Naive thymus-derived CD4-positive, alpha-beta T cell (primary cell): ENCODE measurements at regions not wholly inside any gene's neighbourhood (a gene's known extent, or its start where the extent isn't known, plus 50 kb on each side); places are given as distances from the start of the nearest gene placed in this dataset.
"Not testable (repeated sequence)": the region's sequence is repeated elsewhere in the genome, so short reads cannot be mapped to it uniquely, and the experiment has no call there.

Source experiments
- ATAC-seq: fragments of 150-1000 bp; cut with Tn5 transposase; 2 replicates; pipeline ENCODE4 v1.10.0; 2021; ENCODE audit warnings: mild to moderate bottlenecking, moderate library complexity
- CTCF ChIA-PET: fragments of 350-600 bp; sonication (Branson Sonifier 250); formaldehyde crosslinking; loops from one replicate; lab custom pipeline; 2021; ENCODE audit warnings: antibody characterized with exemption; lab: Charles Lee
- POLR2A ChIA-PET: fragments of 350-600 bp; sonication (Branson Sonifier 250); formaldehyde crosslinking; loops from one replicate; lab custom pipeline; 2021; ENCODE audit warnings: antibody characterized with exemption, inconsistent platforms; lab: Charles Lee
- DNase-seq, 9 donors: peaks; one replicate each; pipeline versions ENCODE4 v3.0.0 to v3.0.0-alpha.2; 2020 to 2022; ENCODE audit warnings: mixed read lengths in 1 of 9
- H3K27ac ChIP-seq: one replicate; pipeline ENCODE4 v1.7.0; 2013; ENCODE audit warnings: mild to moderate bottlenecking, low read depth, low read length, moderate library complexity
- H3K27me3 ChIP-seq, 2 donors: one replicate each; pipeline ENCODE4 v1.7.0; 2013; ENCODE audit warnings: low read length in 2 of 2, mild to moderate bottlenecking in 2 of 2, moderate library complexity in 2 of 2; ENCODE audit not compliant: control insufficient read depth in 2 of 2, insufficient read depth in 2 of 2
- H3K36me3 ChIP-seq, 3 experiments: 1 replicate in 2 of 3; 2 replicates in 1 of 3; pipeline ENCODE4 v1.7.0; 2013; ENCODE audit warnings: low read length in 3 of 3, mild to moderate bottlenecking in 3 of 3, moderate library complexity in 1 of 3; ENCODE audit not compliant: insufficient read depth in 3 of 3, control insufficient read depth in 2 of 3
- H3K4me1 ChIP-seq, 2 donors: one replicate each; pipeline ENCODE4 v1.7.0; 2013; ENCODE audit warnings: low read length in 2 of 2, mild to moderate bottlenecking in 2 of 2, moderate library complexity in 1 of 2; ENCODE audit not compliant: control insufficient read depth in 2 of 2, insufficient read depth in 2 of 2
- H3K4me3 ChIP-seq: 2 replicates; pipeline ENCODE4 v1.7.0; 2013; ENCODE audit warnings: mild to moderate bottlenecking, low read length
- H3K9me3 ChIP-seq, 3 experiments: 1 replicate in 2 of 3; 2 replicates in 1 of 3; pipeline ENCODE4 v1.7.0; 2013; ENCODE audit warnings: low read length in 3 of 3; ENCODE audit not compliant: control insufficient read depth in 2 of 3
- H3K27ac Mint-ChIP-seq, 9 donors: one replicate each; pipeline ENCODE4 v1.8.0; 2020 to 2022; ENCODE audit warnings: mixed read lengths in 9 of 9, mild to moderate bottlenecking in 8 of 9, moderate library complexity in 5 of 9, inconsistent platforms in 2 of 9
- H3K27me3 Mint-ChIP-seq, 5 donors: one replicate each; pipeline ENCODE4 v1.8.0; 2021 to 2022; ENCODE audit warnings: mixed read lengths in 5 of 5, mild to moderate bottlenecking in 1 of 5
- H3K36me3 Mint-ChIP-seq, 5 donors: one replicate each; pipeline ENCODE4 v1.8.0; 2020 to 2022; ENCODE audit warnings: mixed read lengths in 5 of 5, mild to moderate bottlenecking in 3 of 5, inconsistent platforms in 1 of 5
- H3K4me1 Mint-ChIP-seq, 7 donors: one replicate each; pipeline ENCODE4 v1.8.0; 2020 to 2022; ENCODE audit warnings: mixed read lengths in 7 of 7, mild to moderate bottlenecking in 3 of 7, inconsistent platforms in 1 of 7
- H3K4me3 Mint-ChIP-seq, 10 donors: one replicate each; pipeline ENCODE4 v1.8.0; 2020 to 2022; ENCODE audit warnings: mild to moderate bottlenecking in 10 of 10, mixed read lengths in 10 of 10, moderate library complexity in 6 of 10, inconsistent platforms in 2 of 10
- H3K9me3 Mint-ChIP-seq, 11 donors: one replicate each; pipeline ENCODE4 v1.8.0; 2020 to 2022; ENCODE audit warnings: mixed read lengths in 11 of 11, mild to moderate bottlenecking in 4 of 11, inconsistent platforms in 1 of 11, moderate library complexity in 1 of 11
- intact Hi-C, 2 donors: fragments of 100-400 bp; cut with micrococcal nuclease; formaldehyde crosslinking; loops; one replicate each; pipeline ENCODE4 v1.15.1; 2023

DNA sequence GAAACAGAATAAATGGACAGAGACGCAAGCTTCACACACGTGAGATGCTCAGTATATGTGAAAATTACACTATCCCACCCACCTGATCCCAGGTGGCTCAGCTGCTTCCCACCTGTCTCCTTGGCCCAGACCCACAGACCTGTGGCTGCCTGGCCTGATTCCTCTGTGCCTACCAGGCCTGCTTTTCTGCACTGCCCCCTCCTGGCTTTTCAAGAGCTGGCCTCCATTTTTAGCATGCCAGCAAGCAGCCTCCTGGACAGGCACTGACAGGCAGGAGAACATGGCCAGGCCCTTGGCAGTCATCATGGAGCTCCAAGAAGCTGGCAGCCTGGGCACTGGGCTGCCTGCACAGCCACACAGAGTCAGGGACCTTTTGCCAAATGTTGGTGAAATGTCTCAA, 79.5 kb upstream of the HMGXB4 start:
- POLR2A ChIA-PET: no interaction called here
- no peaks in the 10 kb centered on the region for H3K36me3 ChIP-seq
- intact Hi-C loops: no loop called here
- H3K27ac ChIP-seq: no peak overlapping the region
- H3K27me3 Mint-ChIP-seq: peaks cover 0 to 47% (median 46%) of the 10 kb centered on the region in 5 donors
- H3K36me3 Mint-ChIP-seq: peaks cover 0 to 10% (median 0%) of the 10 kb centered on the region in 5 donors
- no peak overlapping the region for H3K27ac Mint-ChIP-seq
- H3K27me3 ChIP-seq: no peaks in the 10 kb centered on the region
- ATAC-seq: no peak
- no peak overlapping the region for H3K4me3 Mint-ChIP-seq
- no peak for DNase-seq
- CTCF ChIA-PET: no interaction called here
- peaks cover 0 to 19% (median 4%) of the 10 kb centered on the region in 11 donors for H3K9me3 Mint-ChIP-seq
- no peak overlapping the region for H3K4me3 ChIP-seq
- no peaks in the 10 kb centered on the region for H3K4me1 ChIP-seq
- H3K4me1 Mint-ChIP-seq: no peaks in the 10 kb centered on the region
- H3K9me3 ChIP-seq: no peaks in the 10 kb centered on the region

DNA sequence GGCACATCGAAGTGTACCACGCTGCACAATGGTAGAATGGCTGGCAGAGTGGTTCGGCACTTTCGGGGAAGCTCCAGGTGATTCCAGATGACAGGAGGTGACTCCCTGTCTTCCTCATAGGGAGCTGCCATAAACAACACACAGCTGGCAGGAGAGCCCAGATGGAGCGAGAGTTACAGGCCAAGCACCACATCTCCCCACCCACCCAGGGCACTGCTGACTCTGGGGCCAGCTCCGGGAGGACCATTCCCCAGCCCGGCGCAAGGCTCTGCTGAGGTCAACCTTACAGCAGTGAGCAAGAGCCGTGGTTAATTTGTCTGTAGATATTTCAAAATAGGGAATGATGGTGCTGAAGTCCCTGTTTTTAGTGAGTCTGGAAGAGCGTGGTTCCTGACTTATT, 78.8 kb upstream of the HMGXB4 start:
- peaks cover 0 to 10% (median 0%) of the 10 kb centered on the region in 5 donors for H3K36me3 Mint-ChIP-seq
- no peaks in the 10 kb centered on the region for H3K9me3 ChIP-seq
- H3K4me3 Mint-ChIP-seq: no peak overlapping the region
- peaks cover 0 to 49% (median 47%) of the 10 kb centered on the region in 5 donors for H3K27me3 Mint-ChIP-seq
- no peak overlapping the region for H3K4me3 ChIP-seq
- H3K36me3 ChIP-seq: no peaks in the 10 kb centered on the region
- intact Hi-C loops: no loop called here
- no peaks in the 10 kb centered on the region for H3K27me3 ChIP-seq
- ATAC-seq (no peak), DNase-seq (no peak)
- no peaks in the 10 kb centered on the region for H3K4me1 Mint-ChIP-seq
- CTCF ChIA-PET: no interaction called here
- H3K4me1 ChIP-seq: no peaks in the 10 kb centered on the region
- H3K9me3 Mint-ChIP-seq: peaks cover 0 to 19% (median 4%) of the 10 kb centered on the region in 11 donors
- POLR2A ChIA-PET: no interaction called here
- H3K27ac Mint-ChIP-seq: no peak overlapping the region
- H3K27ac ChIP-seq: no peak overlapping the region

DNA sequence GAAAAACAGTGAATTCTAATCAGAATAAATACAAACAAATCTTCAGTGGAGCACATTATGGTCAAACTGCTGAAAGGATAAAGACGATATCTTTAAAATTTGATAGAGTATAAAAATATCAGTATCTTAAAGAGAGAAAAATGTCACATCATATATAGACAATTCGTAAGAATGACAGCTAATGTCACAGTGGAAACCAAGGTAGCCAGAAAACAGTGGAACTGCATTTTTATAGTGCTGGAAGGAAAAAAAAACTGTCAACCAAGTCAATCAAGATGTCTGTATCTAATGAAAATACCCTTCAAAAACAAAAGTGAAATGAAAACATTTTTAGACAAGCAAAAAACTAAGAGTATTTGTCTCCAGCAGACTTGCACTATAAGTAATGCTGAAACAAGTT, 73.4 kb upstream of the HMGXB4 start:
- ATAC-seq (no peak), DNase-seq (no peak)
- POLR2A ChIA-PET: no interaction called here
- no peak overlapping the region for H3K4me3 ChIP-seq
- no peaks in the 10 kb centered on the region for H3K4me1 ChIP-seq
- no peak overlapping the region for H3K27ac ChIP-seq
- no peaks in the 10 kb centered on the region for H3K9me3 ChIP-seq
- no peak overlapping the region for H3K27ac Mint-ChIP-seq
- H3K27me3 ChIP-seq: no peaks in the 10 kb centered on the region
- peaks cover 0 to 14% (median 6%) of the 10 kb centered on the region in 11 donors for H3K9me3 Mint-ChIP-seq
- no peaks in the 10 kb centered on the region for H3K4me1 Mint-ChIP-seq
- intact Hi-C loops: no loop called here
- CTCF ChIA-PET: no interaction called here
- no peak overlapping the region for H3K4me3 Mint-ChIP-seq
- H3K36me3 Mint-ChIP-seq: peaks cover 0 to 6% (median 0%) of the 10 kb centered on the region in 5 donors
- no peaks in the 10 kb centered on the region for H3K36me3 ChIP-seq
- H3K27me3 Mint-ChIP-seq: peaks cover 0 to 24% (median 17%) of the 10 kb centered on the region in 5 donors

DNA sequence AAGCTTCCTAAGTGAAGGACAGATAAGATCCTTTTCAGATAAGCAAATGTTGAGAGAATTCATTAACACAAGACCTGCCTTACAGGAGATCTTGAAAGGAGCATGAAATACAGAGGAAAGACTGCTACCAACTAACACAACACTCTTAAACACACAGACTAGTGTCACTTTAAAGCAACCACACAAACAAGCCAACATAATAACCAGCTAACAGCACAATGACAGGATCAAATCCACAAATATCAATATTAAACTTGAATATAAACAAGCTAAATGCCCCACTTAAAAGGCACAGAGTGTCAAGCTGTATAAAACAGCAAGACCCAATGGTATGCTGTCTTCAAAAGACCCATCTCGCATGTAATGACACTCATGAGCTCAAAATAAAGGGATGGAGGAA, 70.8 kb upstream of the HMGXB4 start:
- ATAC-seq (no peak), DNase-seq (no peak)
- H3K27ac ChIP-seq: no peak overlapping the region
- ChIA-PET CTCF (no interaction called here), POLR2A (no interaction called here)
- peaks cover 0 to 6% (median 6%) of the 10 kb centered on the region in 3 experiments for H3K9me3 ChIP-seq
- H3K4me1 Mint-ChIP-seq: no peaks in the 10 kb centered on the region
- H3K36me3 ChIP-seq: no peaks in the 10 kb centered on the region
- no peak overlapping the region for H3K4me3 Mint-ChIP-seq
- H3K4me1 ChIP-seq: no peaks in the 10 kb centered on the region
- intact Hi-C loops: no loop called here
- peaks cover 0 to 19% (median 4%) of the 10 kb centered on the region in 5 donors for H3K27me3 Mint-ChIP-seq
- no peak overlapping the region for H3K27ac Mint-ChIP-seq
- no peaks in the 10 kb centered on the region for H3K27me3 ChIP-seq
- peaks cover 0 to 5% (median 0%) of the 10 kb centered on the region in 5 donors for H3K36me3 Mint-ChIP-seq
- peaks cover 3 to 25% (median 10%) of the 10 kb centered on the region in 11 donors for H3K9me3 Mint-ChIP-seq
- no peak overlapping the region for H3K4me3 ChIP-seq

DNA sequence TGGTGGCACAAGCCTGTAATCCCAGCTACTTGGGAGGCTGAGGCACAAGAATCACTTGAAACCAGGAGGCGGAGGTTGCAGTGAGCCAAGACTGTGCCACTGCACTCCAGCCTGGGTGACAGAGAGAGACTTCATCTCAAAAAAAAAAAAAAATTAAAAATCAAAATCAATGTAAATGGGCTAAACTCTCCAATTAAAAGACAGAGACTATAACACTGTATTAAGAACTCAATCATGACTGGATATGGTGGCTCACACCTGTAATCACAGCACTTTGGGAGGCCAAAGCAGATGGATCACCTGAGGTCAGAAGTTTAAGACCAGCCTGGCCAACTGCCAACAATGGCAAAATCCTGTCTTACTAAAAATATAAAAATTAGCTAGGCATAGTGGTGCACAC, 68.4 kb upstream of the HMGXB4 start:
- ATAC-seq, intact Hi-C loops, H3K9me3 ChIP-seq, H3K27ac Mint-ChIP-seq, CTCF ChIA-PET, H3K4me1 ChIP-seq, H3K4me1 Mint-ChIP-seq, H3K27me3 ChIP-seq, H3K4me3 ChIP-seq, DNase-seq, H3K36me3 Mint-ChIP-seq, H3K27ac ChIP-seq, H3K36me3 ChIP-seq, POLR2A ChIA-PET, H3K4me3 Mint-ChIP-seq: not testable (repeated sequence)
- Mint-ChIP-seq H3K27me3 (peaks cover 0 to 18% (median 0%) of the 10 kb centered on the region in 5 donors), H3K9me3 (peaks cover 4 to 27% (median 10%) of the 10 kb centered on the region in 11 donors)

DNA sequence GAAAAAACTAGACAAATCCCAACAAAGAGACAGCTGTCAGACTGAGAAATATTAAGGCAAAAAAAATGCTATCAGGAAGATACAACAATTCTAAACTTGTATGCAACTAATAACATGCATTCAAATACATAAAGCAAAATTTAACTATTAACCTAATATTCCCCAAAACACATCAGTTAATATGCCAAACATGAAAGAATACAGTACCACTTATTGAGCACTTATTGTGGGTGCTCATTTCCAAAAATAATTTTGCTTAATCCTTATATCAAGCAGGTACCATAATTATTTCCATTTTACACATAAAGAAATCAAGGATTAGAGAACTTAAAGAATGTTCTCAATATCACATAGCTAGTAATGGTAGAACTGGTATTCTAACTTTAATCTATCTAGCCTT, 67.7 kb upstream of the HMGXB4 start:
- ATAC-seq (no peak), DNase-seq (no peak)
- Histone ChIP-seq H3K27me3 (no peaks in the 10 kb centered on the region), H3K27ac (no peak overlapping the region), H3K9me3 (peaks cover 0 to 6% (median 6%) of the 10 kb centered on the region in 3 experiments), H3K36me3 (no peaks in the 10 kb centered on the region), H3K4me1 (no peaks in the 10 kb centered on the region), H3K4me3 (no peak overlapping the region)
- Mint-ChIP-seq H3K36me3 (peaks cover 0 to 5% (median 0%) of the 10 kb centered on the region in 5 donors), H3K4me1 (peaks cover 0 to 2% (median 0%) of the 10 kb centered on the region in 7 donors), H3K27ac (no peak overlapping the region), H3K9me3 (peaks cover 4 to 27% (median 10%) of the 10 kb centered on the region in 11 donors), H3K27me3 (peaks cover 0 to 18% (median 0%) of the 10 kb centered on the region in 5 donors), H3K4me3 (no peak overlapping the region)
- ChIA-PET CTCF (no interaction called here), POLR2A (no interaction called here)
- intact Hi-C loops: no loop called here

DNA sequence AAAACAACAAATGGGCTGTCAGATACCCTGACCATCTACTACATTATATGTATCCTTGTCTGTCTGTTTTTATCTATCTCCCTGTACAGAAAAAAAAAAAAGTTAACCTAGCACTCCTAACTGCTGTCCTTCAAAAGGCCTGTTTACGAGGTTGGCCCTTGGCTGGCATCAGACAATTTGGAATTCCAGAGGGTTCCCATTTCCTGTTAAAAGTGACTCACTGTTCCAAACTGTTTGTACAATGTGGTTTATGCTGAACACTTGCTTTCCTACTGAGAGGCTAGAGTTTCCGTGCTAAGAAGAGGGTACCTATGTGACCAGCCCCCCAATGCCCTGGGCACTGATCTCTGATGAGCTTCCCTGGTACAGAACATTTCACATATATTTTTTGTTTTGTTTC, 65.9 kb upstream of the HMGXB4 start:
- Mint-ChIP-seq H3K4me1 (peaks cover 0 to 2% (median 0%) of the 10 kb centered on the region in 7 donors), H3K4me3 (no peak overlapping the region), H3K27ac (no peak overlapping the region), H3K27me3 (peaks cover 0 to 23% (median 0%) of the 10 kb centered on the region in 5 donors), H3K36me3 (peaks cover 0 to 5% (median 0%) of the 10 kb centered on the region in 5 donors), H3K9me3 (peaks cover 4 to 27% (median 10%) of the 10 kb centered on the region in 11 donors)
- no peaks in the 10 kb centered on the region for H3K27me3 ChIP-seq
- intact Hi-C loops: no loop called here
- H3K27ac ChIP-seq: no peak overlapping the region
- H3K36me3 ChIP-seq: no peaks in the 10 kb centered on the region
- CTCF ChIA-PET: no interaction called here
- H3K4me3 ChIP-seq: no peak overlapping the region
- peaks cover 0 to 6% (median 6%) of the 10 kb centered on the region in 3 experiments for H3K9me3 ChIP-seq
- H3K4me1 ChIP-seq: no peaks in the 10 kb centered on the region
- POLR2A ChIA-PET: no interaction called here
- no peak for ATAC-seq
- DNase-seq: no peak
